HepG2 (cell line): ENCODE measurements at regions not wholly inside any gene's neighbourhood (a gene's known extent, or its start where the extent isn't known, plus 50 kb on each side); places are given as distances from the start of the nearest gene placed in this dataset.

ENCODE experiments used
- ATAC-seq: fragments of 200-7000 bp; cut with Tn5 transposase; 3 replicates; pipeline ENCODE4 v1.9.1; 2020; ENCODE audit warnings: mild to moderate bottlenecking, moderate library complexity
- BruUV-seq: library from RNA; stranded (reverse); fragments of 400-500 nt; replicated peaks from 2 replicates; lab custom pipeline; 2021; lab: Mats Ljungman, UMichigan
- CTCF ChIA-PET: fragments of 300-600 bp; formaldehyde crosslinking; extraction: SDS; loops from one replicate; lab custom pipeline; 2021; ENCODE audit warnings: low total read pairs, inconsistent platforms, low intra/inter-chr PET ratio; lab: Yijun Ruan, JAX
- POLR2A ChIA-PET: fragments of 350-600 bp; sonication (Branson Sonifier 250); formaldehyde crosslinking; loops from one replicate; lab custom pipeline; 2020; ENCODE audit warnings: antibody characterized with exemption, inconsistent platforms; lab: Yijun Ruan, JAX
- DNase-seq: peaks from one replicate; pipeline ENCODE4 v3.0.0-alpha.2; 2015; ENCODE audit warnings: low spot score
- FAIRE-seq: peaks from 3 replicates; lab custom pipeline; 2011; peaks lifted over from hg19 to GRCh38; lab: Jason Lieb, UNC
- H2AFZ ChIP-seq: one replicate; pipeline ENCODE4 v1.6.1; 2011; ENCODE audit warnings: low read length, inconsistent platforms
- H3K27ac ChIP-seq: fragments of 300-600 bp; 3 replicates; pipeline ENCODE4 v1.8.0; 2011; ENCODE audit warnings: mixed run types, mild to moderate bottlenecking, mixed read lengths, low read length, inconsistent platforms; ENCODE audit not compliant: insufficient read depth; ENCODE audit errors: extremely low read length
- H3K27me3 ChIP-seq, 2 experiments: fragments of 200-600 bp in 1 of 2; 2 replicates in 1 of 2; 3 replicates in 1 of 2; pipeline versions ENCODE4 v1.6.0 to v1.8.0; 2011; ENCODE audit warnings: low read length in 2 of 2, mild to moderate bottlenecking in 2 of 2, moderate library complexity in 2 of 2, inconsistent platforms in 1 of 2; ENCODE audit not compliant: insufficient read depth in 2 of 2, control insufficient read depth in 1 of 2
- H3K36me3 ChIP-seq, 2 experiments: fragments of 200-600 bp in 1 of 2; replicated peaks in 1 of 2; 2 replicates in 1 of 2; 3 replicates in 1 of 2; pipeline versions ENCODE4 v1.5.1 to v1.8.0; 2011; ENCODE audit warnings: low read length in 2 of 2, inconsistent platforms in 1 of 2; ENCODE audit not compliant: insufficient read depth in 2 of 2, control insufficient read depth in 1 of 2
- H3K4me1 ChIP-seq: 2 replicates; pipeline ENCODE4 v1.5.1; 2012; ENCODE audit warnings: low read length, inconsistent platforms; ENCODE audit not compliant: insufficient read depth
- H3K4me2 ChIP-seq: 2 replicates; pipeline ENCODE4 v1.6.0; 2011; ENCODE audit warnings: low read depth, low read length, inconsistent platforms
- H3K4me3 ChIP-seq, 3 experiments: fragments of 200-600 bp in 1 of 3; sonication (generic), shearing (Covaris generic) in 1 of 3; replicated peaks in 1 of 3; 2 replicates each; pipeline ENCODE4 v1.5.1; 2011 to 2016; ENCODE audit warnings: low read length in 3 of 3, inconsistent platforms in 2 of 3, low read depth in 2 of 3, mild to moderate bottlenecking in 2 of 3, control low read depth in 1 of 3, mixed read lengths in 1 of 3; ENCODE audit not compliant: insufficient read depth in 1 of 3
- H3K79me2 ChIP-seq: one replicate; pipeline ENCODE4 v1.6.1; 2011; ENCODE audit warnings: low read length, inconsistent platforms; ENCODE audit not compliant: insufficient read depth
- H3K9ac ChIP-seq: 2 replicates; pipeline ENCODE4 v1.6.0; 2011; ENCODE audit warnings: mild to moderate bottlenecking, low read depth, low read length, inconsistent platforms; ENCODE audit not compliant: insufficient read depth
- H3K9me3 ChIP-seq: 2 replicates; pipeline ENCODE4 v1.5.1; 2012; ENCODE audit warnings: mild to moderate bottlenecking, low read length
- H4K20me1 ChIP-seq: 2 replicates; pipeline ENCODE4 v1.6.0; 2011; ENCODE audit warnings: inconsistent platforms, mild to moderate bottlenecking, low read length, moderate library complexity; ENCODE audit not compliant: insufficient read depth
- BORCS8-MEF2B ChIP-seq: sonication (generic); formaldehyde crosslinking; IDR thresholded peaks from 2 replicates; pipeline ENCODE4 v1.8.0; 2022; ENCODE audit warnings: mild to moderate bottlenecking, missing genetic modification reagents
- CHCHD3 ChIP-seq: sonication (generic); formaldehyde crosslinking; IDR thresholded peaks from 2 replicates; pipeline ENCODE4 v1.8.0; 2022; ENCODE audit warnings: mild to moderate bottlenecking, missing genetic modification reagents, moderate library complexity
- CREM ChIP-seq, 2 experiments: sonication (generic) in 1 of 2; formaldehyde crosslinking in 1 of 2; IDR thresholded peaks; 2 replicates each; pipeline versions ENCODE4 v1.4.0 to v1.6.1; 2016 to 2020; ENCODE audit warnings: antibody characterized with exemption in 1 of 2, mild to moderate bottlenecking in 1 of 2, missing genetic modification reagents in 1 of 2
- HNRNPUL1 ChIP-seq: fragments of 200-400 bp; formaldehyde crosslinking; IDR thresholded peaks from 2 replicates; pipeline ENCODE4 v1.6.1; 2017; ENCODE audit warnings: low read depth, mild to moderate bottlenecking, low read length, moderate library complexity
- NR2C2 ChIP-seq: sonication (generic); formaldehyde crosslinking; IDR thresholded peaks from 2 replicates; pipeline ENCODE4 v1.4.0; 2020; ENCODE audit warnings: missing genetic modification reagents, mild to moderate bottlenecking, moderate library complexity, borderline replicate concordance
- NR2F2 ChIP-seq: IDR thresholded peaks from 2 replicates; pipeline ENCODE4 v1.6.1; 2012; ENCODE audit warnings: low read depth, inconsistent platforms, borderline replicate concordance
- SATB2 ChIP-seq: sonication (generic); formaldehyde crosslinking; IDR thresholded peaks from 2 replicates; pipeline ENCODE4 v1.5.0; 2020; ENCODE audit warnings: missing genetic modification reagents
- SCMH1 ChIP-seq: sonication (generic); formaldehyde crosslinking; IDR thresholded peaks from 2 replicates; pipeline ENCODE4 v1.9.0; 2021; ENCODE audit warnings: missing genetic modification reagents, mild to moderate bottlenecking, borderline replicate concordance
- TBX2 ChIP-seq: sonication (generic); formaldehyde crosslinking; IDR thresholded peaks from 2 replicates; pipeline ENCODE4 v1.5.0; 2020; ENCODE audit warnings: missing genetic modification reagents, mild to moderate bottlenecking, borderline replicate concordance
- YEATS4 ChIP-seq: sonication (generic); formaldehyde crosslinking; IDR thresholded peaks from 2 replicates; pipeline ENCODE4 v1.4.0; 2020; ENCODE audit warnings: missing genetic modification reagents, borderline replicate concordance
- ZNF354B ChIP-seq: sonication (generic); formaldehyde crosslinking; IDR thresholded peaks from 2 replicates; pipeline ENCODE4 v1.8.0; 2022; ENCODE audit warnings: mild to moderate bottlenecking, missing genetic modification reagents
- ZNF781 ChIP-seq: sonication (generic); formaldehyde crosslinking; IDR thresholded peaks from 2 replicates; pipeline ENCODE4 v1.5.1; 2020; ENCODE audit warnings: borderline replicate concordance, mild to moderate bottlenecking, missing genetic modification reagents; ENCODE audit errors: not compliant biosample characterization
- ZNF788 ChIP-seq: sonication (generic); formaldehyde crosslinking; IDR thresholded peaks from 2 replicates; pipeline ENCODE4 v1.5.0; 2020; ENCODE audit warnings: mild to moderate bottlenecking, missing genetic modification reagents, borderline replicate concordance
- WGBS: methylation state at CpG from one replicate; pipeline ENCODE4 v1.1.6; 2017; ENCODE audit warnings: low lambda C conversion rate; 5-methylcytosine and 5-hydroxymethylcytosine counted together
- in situ Hi-C: cut with HindIII; loops from 2 replicates; pipeline ENCODE4 v1.10.0; 2017; ENCODE audit warnings: low pct_unique_long_range_greater_than_20kb; ENCODE audit not compliant: extremely low pct_ligation_motif_present
- intact Hi-C: fragments of 100-400 bp; cut with micrococcal nuclease; formaldehyde crosslinking; loops from one replicate; pipeline ENCODE4 v1.10.0; 2022; ENCODE audit not compliant: unreplicated experiment
- TF ChIP-seq, protein P1 (sequence below): IDR thresholded peaks from 2 replicates; pipeline ENCODE4 v1.6.1; 2016; ENCODE audit warnings: mild to moderate bottlenecking
- TF ChIP-seq, protein P2 (sequence below): sonication (generic); formaldehyde crosslinking; IDR thresholded peaks from 2 replicates; pipeline ENCODE4 v1.5.0; 2020; ENCODE audit warnings: missing genetic modification reagents
- TF ChIP-seq, protein P3 (sequence below): sonication (generic); formaldehyde crosslinking; IDR thresholded peaks from 2 replicates; pipeline ENCODE4 v1.8.0; 2022; ENCODE audit warnings: low read depth, missing genetic modification reagents
- TF ChIP-seq, protein P4 (sequence below): sonication (generic); formaldehyde crosslinking; IDR thresholded peaks from 2 replicates; pipeline ENCODE4 v1.5.1; 2020; ENCODE audit warnings: missing genetic modification reagents, mild to moderate bottlenecking, borderline replicate concordance

DNA sequence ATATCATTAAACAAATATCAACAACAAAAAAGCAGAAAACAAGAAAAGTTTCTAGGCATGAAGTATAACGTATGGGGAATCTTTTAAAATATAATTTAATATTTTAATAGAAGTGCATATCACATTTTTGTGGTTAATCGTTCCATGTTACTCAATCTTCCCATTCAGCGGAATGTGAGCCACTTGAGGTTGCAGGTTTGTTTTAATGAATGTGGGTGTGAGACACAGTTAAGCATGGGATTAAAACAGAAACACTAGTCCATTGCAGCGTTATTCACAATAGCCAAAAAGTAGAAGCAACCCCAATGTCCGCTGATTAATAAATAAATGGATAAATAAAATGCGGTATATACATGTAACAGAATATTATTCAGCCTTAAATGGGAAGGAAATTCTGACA, 146.0 kb downstream of the NDFIP2 start:
- Histone ChIP-seq H3K4me3 (no peak overlapping the region), H3K4me2 (no peak overlapping the region), H3K9ac (no peak overlapping the region), H3K27me3 (no peaks in the 10 kb centered on the region), H3K36me3 (no peaks in the 10 kb centered on the region), H2AFZ (no peak overlapping the region), H4K20me1 (no peaks in the 10 kb centered on the region), H3K9me3 (no peaks in the 10 kb centered on the region), H3K79me2 (no peaks in the 10 kb centered on the region), H3K4me1 (peaks cover 10% of the 10 kb centered on the region; the same call in 1 of the 2 replicates), H3K27ac (no peak overlapping the region)
- DNase-seq (no peak), ATAC-seq (no peak), FAIRE-seq (no peak)
- no TSS peak for BruUV-seq
- TF ChIP-seq, protein P1, sequence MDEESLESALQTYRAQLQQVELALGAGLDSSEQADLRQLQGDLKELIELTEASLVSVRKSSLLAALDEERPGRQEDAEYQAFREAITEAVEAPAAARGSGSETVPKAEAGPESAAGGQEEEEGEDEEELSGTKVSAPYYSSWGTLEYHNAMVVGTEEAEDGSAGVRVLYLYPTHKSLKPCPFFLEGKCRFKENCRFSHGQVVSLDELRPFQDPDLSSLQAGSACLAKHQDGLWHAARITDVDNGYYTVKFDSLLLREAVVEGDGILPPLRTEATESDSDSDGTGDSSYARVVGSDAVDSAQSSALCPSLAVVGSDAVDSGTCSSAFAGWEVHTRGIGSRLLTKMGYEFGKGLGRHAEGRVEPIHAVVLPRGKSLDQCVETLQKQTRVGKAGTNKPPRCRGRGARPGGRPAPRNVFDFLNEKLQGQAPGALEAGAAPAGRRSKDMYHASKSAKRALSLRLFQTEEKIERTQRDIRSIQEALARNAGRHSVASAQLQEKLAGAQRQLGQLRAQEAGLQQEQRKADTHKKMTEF (CRISPR knock-in tag), result no peak
- no peak for TF ChIP-seq CHCHD3 (CRISPR knock-in tag)
- TF ChIP-seq ZNF781 (CRISPR knock-in tag), result no peak
- TF ChIP-seq TBX2 (CRISPR knock-in tag), result no peak
- TF ChIP-seq ZNF354B (CRISPR knock-in tag), result no peak
- TF ChIP-seq SATB2 (CRISPR knock-in tag), result no peak
- TF ChIP-seq NR2C2 (CRISPR knock-in tag), result no peak
- no peak for TF ChIP-seq BORCS8-MEF2B (CRISPR knock-in tag)
- no peak for TF ChIP-seq NR2F2
- TF ChIP-seq, protein P2, sequence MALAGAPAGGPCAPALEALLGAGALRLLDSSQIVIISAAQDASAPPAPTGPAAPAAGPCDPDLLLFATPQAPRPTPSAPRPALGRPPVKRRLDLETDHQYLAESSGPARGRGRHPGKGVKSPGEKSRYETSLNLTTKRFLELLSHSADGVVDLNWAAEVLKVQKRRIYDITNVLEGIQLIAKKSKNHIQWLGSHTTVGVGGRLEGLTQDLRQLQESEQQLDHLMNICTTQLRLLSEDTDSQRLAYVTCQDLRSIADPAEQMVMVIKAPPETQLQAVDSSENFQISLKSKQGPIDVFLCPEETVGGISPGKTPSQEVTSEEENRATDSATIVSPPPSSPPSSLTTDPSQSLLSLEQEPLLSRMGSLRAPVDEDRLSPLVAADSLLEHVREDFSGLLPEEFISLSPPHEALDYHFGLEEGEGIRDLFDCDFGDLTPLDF (CRISPR knock-in tag), result no peak
- TF ChIP-seq ZNF788 (CRISPR knock-in tag), result no peak
- TF ChIP-seq CREM (IDR thresholded peaks at IDR 0.05), result no peak
- TF ChIP-seq CREM (CRISPR knock-in tag; IDR thresholded peaks at IDR 0.05), result no peak
- no peak for TF ChIP-seq HNRNPUL1
- TF ChIP-seq SCMH1 (CRISPR knock-in tag), result no peak
- TF ChIP-seq YEATS4 (CRISPR knock-in tag), result no peak
- TF ChIP-seq, protein P3, sequence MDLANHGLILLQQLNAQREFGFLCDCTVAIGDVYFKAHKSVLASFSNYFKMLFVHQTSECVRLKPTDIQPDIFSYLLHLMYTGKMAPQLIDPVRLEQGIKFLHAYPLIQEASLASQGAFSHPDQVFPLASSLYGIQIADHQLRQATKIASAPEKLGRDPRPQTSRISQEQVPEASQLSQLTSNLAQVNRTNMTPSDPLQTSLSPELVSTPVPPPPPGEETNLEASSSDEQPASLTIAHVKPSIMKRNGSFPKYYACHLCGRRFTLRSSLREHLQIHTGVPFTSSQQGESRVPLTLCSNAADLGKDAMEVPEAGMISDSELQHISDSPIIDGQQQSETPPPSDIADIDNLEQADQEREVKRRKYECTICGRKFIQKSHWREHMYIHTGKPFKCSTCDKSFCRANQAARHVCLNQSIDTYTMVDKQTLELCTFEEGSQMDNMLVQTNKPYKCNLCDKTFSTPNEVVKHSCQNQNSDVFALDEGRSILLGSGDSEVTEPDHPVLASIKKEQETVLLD (CRISPR knock-in tag), result no peak
- TF ChIP-seq, protein P4, sequence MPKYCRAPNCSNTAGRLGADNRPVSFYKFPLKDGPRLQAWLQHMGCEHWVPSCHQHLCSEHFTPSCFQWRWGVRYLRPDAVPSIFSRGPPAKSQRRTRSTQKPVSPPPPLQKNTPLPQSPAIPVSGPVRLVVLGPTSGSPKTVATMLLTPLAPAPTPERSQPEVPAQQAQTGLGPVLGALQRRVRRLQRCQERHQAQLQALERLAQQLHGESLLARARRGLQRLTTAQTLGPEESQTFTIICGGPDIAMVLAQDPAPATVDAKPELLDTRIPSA (CRISPR knock-in tag), result no peak
- in situ Hi-C loops, result no loop called here
- 75% methylated on average over 6 of the region's 6 CpGs for WGBS
- intact Hi-C loops, result no loop called here
- POLR2A ChIA-PET, result no interaction called here
- CTCF ChIA-PET, result no interaction called here
